ENCODE measurements at regions not wholly inside any gene's neighbourhood (a gene's known extent, or its start where the extent isn't known, plus 50 kb on each side); places are given as distances from the start of the nearest gene placed in this dataset.

- Histone ChIP-seq H3K9me3 (no peaks in the 10 kb centered on the region), H3K27ac (peak overlapping the region; percentile 26), H3K4me1 (peaks cover 4% of the 10 kb centered on the region), H3K27me3 (no peaks in the 10 kb centered on the region), H3K4me3 (no peak overlapping the region), H3K36me3 (no peaks in the 10 kb centered on the region)
- WGBS = 37% methylated on average over 5 of the region's 5 CpGs
- no peak for DNase-seq (ENCODE audit: low spot score in 2 of 2)
- TF ChIP-seq CTCF (IDR thresholded peaks at IDR 0.05) (no peak), POLR2AphosphoS5 (IDR thresholded peaks at IDR 0.05) (no peak), POLR2A (IDR thresholded peaks at IDR 0.05) (no peak), EP300 (IDR thresholded peaks at IDR 0.05) (no peak)
Measured at GRCh38 chr2:145022666-145023333, 502.9 kb upstream of the ZEB2 start.

GRCh38 chr2:145021962-145022665, 502.2 kb upstream of the ZEB2 start:
- WGBS = 52% methylated on average over 2 of the region's 2 CpGs
- no peak for DNase-seq (ENCODE audit: low spot score in 2 of 2)
- peaks cover 4% of the 10 kb centered on the region for H3K4me1 ChIP-seq
- no peaks in the 10 kb centered on the region for H3K9me3 ChIP-seq
- TF ChIP-seq CTCF (IDR thresholded peaks at IDR 0.05) (no peak), POLR2A (IDR thresholded peaks at IDR 0.05) (no peak), POLR2AphosphoS5 (IDR thresholded peaks at IDR 0.05) (no peak), EP300 (IDR thresholded peaks at IDR 0.05) (no peak)
- no peak overlapping the region for H3K4me3 ChIP-seq
- no peaks in the 10 kb centered on the region for H3K36me3 ChIP-seq
- peak overlapping the region; percentile 26 for H3K27ac ChIP-seq
- H3K27me3 ChIP-seq = no peaks in the 10 kb centered on the region

- 91% methylated on average over 3 of the region's 3 CpGs for WGBS
- peaks cover 4% of the 10 kb centered on the region for H3K4me1 ChIP-seq
- no peaks in the 10 kb centered on the region for H3K9me3 ChIP-seq
- no peaks in the 10 kb centered on the region for H3K27me3 ChIP-seq
- H3K36me3 ChIP-seq = no peaks in the 10 kb centered on the region
- DNase-seq (ENCODE audit: low spot score in 2 of 2) = no peak
- H3K4me3 ChIP-seq = no peak overlapping the region
- H3K27ac ChIP-seq = no peak overlapping the region
- TF ChIP-seq POLR2AphosphoS5 (IDR thresholded peaks at IDR 0.05) (no peak), EP300 (IDR thresholded peaks at IDR 0.05) (no peak), POLR2A (IDR thresholded peaks at IDR 0.05) (no peak)
Measured at GRCh38 chr2:145020694-145021093, 500.8 kb upstream of the ZEB2 start.

GRCh38 chr2:145020139-145020538, 500.2 kb upstream of the ZEB2 start:
- H3K4me1 ChIP-seq = peaks cover 4% of the 10 kb centered on the region
- WGBS = 95% methylated on average over 2 of the region's 2 CpGs
- no peak for TF ChIP-seq EP300 (IDR thresholded peaks at IDR 0.05)
- TF ChIP-seq POLR2AphosphoS5 (IDR thresholded peaks at IDR 0.05) = no peak
- TF ChIP-seq CTCF (IDR thresholded peaks at IDR 0.05) = no peak
- TF ChIP-seq POLR2A (IDR thresholded peaks at IDR 0.05) = no peak
- no peak overlapping the region for H3K4me3 ChIP-seq
- no peaks in the 10 kb centered on the region for H3K9me3 ChIP-seq
- H3K27ac ChIP-seq = no peak overlapping the region
- DNase-seq (ENCODE audit: low spot score in 2 of 2) = no peak
- H3K36me3 ChIP-seq = no peaks in the 10 kb centered on the region
- H3K27me3 ChIP-seq = no peaks in the 10 kb centered on the region

GRCh38 chr2:145018502-145018901, 498.6 kb upstream of the ZEB2 start:
- Histone ChIP-seq H3K36me3 (no peaks in the 10 kb centered on the region), H3K27me3 (no peaks in the 10 kb centered on the region), H3K4me1 (peaks cover 4% of the 10 kb centered on the region), H3K9me3 (no peaks in the 10 kb centered on the region), H3K27ac (no peak overlapping the region), H3K4me3 (no peak overlapping the region)
- no peak for TF ChIP-seq EP300 (IDR thresholded peaks at IDR 0.05)
- no peak for TF ChIP-seq POLR2AphosphoS5 (IDR thresholded peaks at IDR 0.05)
- no peak for TF ChIP-seq CTCF (IDR thresholded peaks at IDR 0.05)
- no peak for TF ChIP-seq POLR2A (IDR thresholded peaks at IDR 0.05)
- no peak for DNase-seq (ENCODE audit: low spot score in 2 of 2)
- WGBS = 73% methylated on average over 5 of the region's 5 CpGs

All from suprapubic skin (tissue), 4 donors.